Stomach (tissue), 4 donors: ENCODE measurements at regions not wholly inside any gene's neighbourhood (a gene's known extent, or its start where the extent isn't known, plus 50 kb on each side); places are given as distances from the start of the nearest gene placed in this dataset.

Experiments
- CTCF ChIP-seq, 7 experiments: fragments of 450-650 bp in 4 of 7; fragments of 200-600 bp in 3 of 7; sonication (generic) in 3 of 7; IDR thresholded peaks; one replicate each; pipeline ENCODE4 v1.5.1; 2016 to 2019; ENCODE audit warnings: antibody characterized with exemption in 7 of 7, control low read depth in 2 of 7, mild to moderate bottlenecking in 1 of 7
- EP300 ChIP-seq: sonication (generic); formaldehyde crosslinking; IDR thresholded peaks from one replicate; pipeline ENCODE4 v1.6.1; 2017; ENCODE audit warnings: antibody characterized with exemption
- POLR2A ChIP-seq, 4 donors: fragments of 450-650 bp; IDR thresholded peaks; one replicate each; pipeline ENCODE4 v1.6.1; 2016; ENCODE audit warnings: antibody characterized with exemption in 4 of 4, control low read depth in 2 of 4, mild to moderate bottlenecking in 1 of 4, moderate library complexity in 1 of 4
- POLR2AphosphoS5 ChIP-seq, 3 donors: sonication (generic); formaldehyde crosslinking; IDR thresholded peaks; one replicate each; pipeline ENCODE4 v1.6.1; 2016; ENCODE audit warnings: antibody characterized with exemption in 3 of 3

GRCh38 chr4:38529189-38530115 is 134.5 kb upstream of the KLF3 start:
- no peak for TF ChIP-seq EP300
- TF ChIP-seq CTCF (IDR thresholded peaks at IDR 0.05) = no peak
- no peak for TF ChIP-seq POLR2A (IDR thresholded peaks at IDR 0.05)
- TF ChIP-seq POLR2AphosphoS5 (IDR thresholded peaks at IDR 0.05) = peak in 2 of 3 donors; percentile 60 to 73
